ENCODE measurements at regions not wholly inside any gene's neighbourhood (a gene's known extent, or its start where the extent isn't known, plus 50 kb on each side); places are given as distances from the start of the nearest gene placed in this dataset.

DNA sequence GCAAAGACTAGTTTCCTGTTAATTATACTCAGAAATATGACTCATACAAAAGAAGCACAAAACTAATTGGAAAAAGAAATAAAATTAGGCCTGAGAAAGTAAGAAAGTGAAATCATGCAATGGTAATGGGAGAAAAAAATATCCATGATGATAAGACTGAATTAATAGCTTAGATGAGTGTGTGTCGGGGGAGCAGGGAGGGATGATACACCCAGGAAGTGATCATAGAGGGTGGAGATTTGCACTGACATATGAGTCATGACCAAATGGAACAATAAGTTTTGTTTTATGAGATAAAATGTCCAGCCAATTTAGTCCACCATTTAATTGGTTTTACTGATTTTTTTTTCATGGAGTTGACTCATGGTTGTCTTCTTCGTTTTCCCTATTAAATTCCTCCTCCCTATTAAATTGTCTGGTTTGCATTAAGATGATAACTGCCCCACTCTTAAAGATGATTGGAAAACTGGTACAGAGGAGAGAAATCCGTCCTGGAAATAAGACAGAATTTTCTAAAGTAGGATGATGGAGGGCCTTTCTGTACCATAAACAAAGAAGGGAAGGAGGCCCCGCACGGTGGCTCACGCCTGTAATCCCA is 111.7 kb upstream of the KCNJ6 start:
- H3K9ac ChIP-seq = no peak overlapping the region
- TF ChIP-seq, protein P1, sequence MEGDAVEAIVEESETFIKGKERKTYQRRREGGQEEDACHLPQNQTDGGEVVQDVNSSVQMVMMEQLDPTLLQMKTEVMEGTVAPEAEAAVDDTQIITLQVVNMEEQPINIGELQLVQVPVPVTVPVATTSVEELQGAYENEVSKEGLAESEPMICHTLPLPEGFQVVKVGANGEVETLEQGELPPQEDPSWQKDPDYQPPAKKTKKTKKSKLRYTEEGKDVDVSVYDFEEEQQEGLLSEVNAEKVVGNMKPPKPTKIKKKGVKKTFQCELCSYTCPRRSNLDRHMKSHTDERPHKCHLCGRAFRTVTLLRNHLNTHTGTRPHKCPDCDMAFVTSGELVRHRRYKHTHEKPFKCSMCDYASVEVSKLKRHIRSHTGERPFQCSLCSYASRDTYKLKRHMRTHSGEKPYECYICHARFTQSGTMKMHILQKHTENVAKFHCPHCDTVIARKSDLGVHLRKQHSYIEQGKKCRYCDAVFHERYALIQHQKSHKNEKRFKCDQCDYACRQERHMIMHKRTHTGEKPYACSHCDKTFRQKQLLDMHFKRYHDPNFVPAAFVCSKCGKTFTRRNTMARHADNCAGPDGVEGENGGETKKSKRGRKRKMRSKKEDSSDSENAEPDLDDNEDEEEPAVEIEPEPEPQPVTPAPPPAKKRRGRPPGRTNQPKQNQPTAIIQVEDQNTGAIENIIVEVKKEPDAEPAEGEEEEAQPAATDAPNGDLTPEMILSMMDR (conservative IDR thresholded peaks at IDR 0.05; ENCODE audit: low read depth, low read length) = no peak
- H3K79me2 ChIP-seq (ENCODE audit: insufficient read depth, low read depth) = no peaks in the 10 kb centered on the region
- no peaks in the 10 kb centered on the region for H3K4me1 ChIP-seq (ENCODE audit: low read depth, poor library complexity, severe bottlenecking)
- no peaks in the 10 kb centered on the region for H3K27me3 ChIP-seq (ENCODE audit: insufficient read depth, low read depth)
- no peak overlapping the region for H3K27ac ChIP-seq
- H3K4me3 ChIP-seq (IDR thresholded peaks at IDR 0.05; ENCODE audit: insufficient read depth, low read depth, low read length) = no peak overlapping the region
- no peaks in the 10 kb centered on the region for H3K36me3 ChIP-seq (ENCODE audit: insufficient read depth)
- H3K4me2 ChIP-seq = no peak overlapping the region
- no peaks in the 10 kb centered on the region for H4K20me1 ChIP-seq (ENCODE audit: insufficient read depth)
- H2AFZ ChIP-seq (ENCODE audit: low read depth) = no peak overlapping the region

DNA sequence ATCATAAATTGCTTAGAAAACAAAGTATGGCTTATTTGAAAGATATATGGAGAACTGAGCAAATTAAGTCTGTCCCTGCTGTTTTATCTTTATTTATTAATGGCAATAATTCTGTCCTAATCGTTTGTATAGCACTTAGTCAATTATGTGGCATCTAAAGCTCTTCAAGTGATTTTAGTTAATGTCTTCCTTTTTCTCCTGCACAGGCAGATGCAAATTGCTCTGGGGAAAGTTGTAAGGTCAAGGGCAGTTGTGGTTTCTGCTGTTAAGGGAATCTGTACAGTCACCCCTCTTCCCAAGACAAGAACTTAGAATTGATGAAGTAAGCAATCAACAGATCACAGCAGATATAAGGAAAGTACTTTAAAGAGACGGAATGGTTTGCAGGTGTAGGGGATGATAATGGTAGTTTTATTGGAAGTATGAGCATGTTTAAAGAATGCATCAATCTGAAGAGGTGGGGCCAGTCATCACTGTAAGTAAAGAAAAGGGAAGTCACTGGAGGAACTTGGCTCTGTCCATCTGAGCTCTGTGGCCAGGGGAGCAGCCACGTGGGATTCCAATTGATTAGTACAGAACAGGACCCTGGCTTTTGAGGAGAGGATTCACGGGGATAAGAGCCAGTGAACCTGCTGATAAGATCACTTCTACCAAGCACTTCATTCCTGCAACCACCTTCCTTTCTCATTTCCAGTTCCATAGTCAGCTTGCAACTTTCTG is 116.0 kb upstream of the KCNJ6 start:
- Histone ChIP-seq H3K9ac (no peak overlapping the region), H3K4me1 (ENCODE audit: low read depth, poor library complexity, severe bottlenecking) (no peaks in the 10 kb centered on the region), H3K79me2 (ENCODE audit: insufficient read depth, low read depth) (no peaks in the 10 kb centered on the region), H3K4me2 (no peak overlapping the region), H3K27me3 (ENCODE audit: insufficient read depth, low read depth) (no peaks in the 10 kb centered on the region), H4K20me1 (ENCODE audit: insufficient read depth) (no peaks in the 10 kb centered on the region), H3K27ac (no peak overlapping the region), H3K4me3 (IDR thresholded peaks at IDR 0.05; ENCODE audit: insufficient read depth, low read depth, low read length) (no peak overlapping the region), H3K36me3 (ENCODE audit: insufficient read depth) (no peaks in the 10 kb centered on the region), H2AFZ (ENCODE audit: low read depth) (no peak overlapping the region)
- TF ChIP-seq, protein P1 (conservative IDR thresholded peaks at IDR 0.05; ENCODE audit: low read depth, low read length) = no peak

DNA sequence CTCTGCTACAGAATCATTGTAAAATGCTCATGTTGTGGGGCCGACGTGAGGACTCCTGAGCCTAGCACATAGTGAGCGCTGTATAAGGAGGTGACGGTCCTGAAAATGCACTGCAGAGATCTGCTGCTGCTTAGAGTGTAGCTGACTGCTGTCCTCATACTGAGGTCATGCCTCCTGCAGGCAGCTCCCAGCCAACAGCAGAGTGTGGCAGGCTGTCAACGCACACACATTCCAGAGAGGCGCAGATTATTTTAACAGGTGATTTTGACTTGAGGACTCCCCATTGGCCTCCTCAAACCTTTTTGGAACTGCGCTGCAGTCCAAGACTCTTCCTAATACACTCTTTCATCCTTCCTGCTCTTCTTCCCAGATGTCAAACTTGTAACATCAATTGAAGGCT is 119.8 kb upstream of the KCNJ6 start:
- Histone ChIP-seq H3K4me3 (IDR thresholded peaks at IDR 0.05; ENCODE audit: insufficient read depth, low read depth, low read length) (no peak overlapping the region), H4K20me1 (ENCODE audit: insufficient read depth) (no peaks in the 10 kb centered on the region), H3K36me3 (ENCODE audit: insufficient read depth) (no peaks in the 10 kb centered on the region), H3K9ac (no peak overlapping the region), H3K27ac (no peak overlapping the region), H3K4me2 (no peak overlapping the region), H3K4me1 (ENCODE audit: low read depth, poor library complexity, severe bottlenecking) (no peaks in the 10 kb centered on the region), H3K79me2 (ENCODE audit: insufficient read depth, low read depth) (no peaks in the 10 kb centered on the region), H2AFZ (ENCODE audit: low read depth) (no peak overlapping the region), H3K27me3 (ENCODE audit: insufficient read depth, low read depth) (no peaks in the 10 kb centered on the region)
- TF ChIP-seq, protein P1 (conservative IDR thresholded peaks at IDR 0.05; ENCODE audit: low read depth, low read length) = no peak

DNA sequence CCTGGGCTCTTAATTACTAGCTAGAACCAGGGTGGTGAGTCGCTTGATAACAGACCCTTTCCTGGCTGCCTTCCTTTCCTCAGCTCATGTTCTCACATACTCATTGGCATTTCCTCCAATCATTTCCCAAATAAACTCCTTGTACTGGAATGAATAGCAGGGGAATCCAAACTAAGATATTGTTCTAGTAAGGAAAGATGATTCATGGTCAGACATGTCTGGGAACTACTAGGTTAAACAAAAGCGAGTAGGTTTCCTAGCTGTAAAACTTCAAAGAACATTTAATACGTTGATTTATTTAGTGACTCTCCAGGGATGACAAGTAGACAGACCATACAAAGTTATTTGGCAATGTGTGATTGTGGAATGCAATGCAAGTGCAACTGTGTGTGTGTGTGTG is 121.2 kb upstream of the KCNJ6 start:
- no peaks in the 10 kb centered on the region for H3K27me3 ChIP-seq (ENCODE audit: insufficient read depth, low read depth)
- H2AFZ ChIP-seq (ENCODE audit: low read depth) = no peak overlapping the region
- no peaks in the 10 kb centered on the region for H3K79me2 ChIP-seq (ENCODE audit: insufficient read depth, low read depth)
- TF ChIP-seq, protein P1 (conservative IDR thresholded peaks at IDR 0.05; ENCODE audit: low read depth, low read length) = no peak
- H4K20me1 ChIP-seq (ENCODE audit: insufficient read depth) = no peaks in the 10 kb centered on the region
- no peak overlapping the region for H3K4me3 ChIP-seq (IDR thresholded peaks at IDR 0.05; ENCODE audit: insufficient read depth, low read depth, low read length)
- H3K4me2 ChIP-seq = no peak overlapping the region
- no peak overlapping the region for H3K9ac ChIP-seq
- no peaks in the 10 kb centered on the region for H3K4me1 ChIP-seq (ENCODE audit: low read depth, poor library complexity, severe bottlenecking)
- H3K36me3 ChIP-seq (ENCODE audit: insufficient read depth) = no peaks in the 10 kb centered on the region
- H3K27ac ChIP-seq = no peak overlapping the region

All from KMS-11 (cell line).